BLaER1 treated with 17β-estradiol and CSF1 and Interleukin-3, amounts not matched to agents 10 nM and 100 nM (cell line): ENCODE measurements at regions not wholly inside any gene's neighbourhood (a gene's known extent, or its start where the extent isn't known, plus 50 kb on each side); places are given as distances from the start of the nearest gene placed in this dataset.

ENCODE experiments used
- H3K27ac ChIP-seq, 11 experiments: shearing (Covaris generic); formaldehyde crosslinking; 2 replicates each; pipeline ENCODE4 v1.8.1; 2022
- H3K27me3 ChIP-seq, 11 experiments: shearing (Covaris generic); formaldehyde crosslinking; 2 replicates each; pipeline ENCODE4 v1.8.1; 2022
- H3K36me3 ChIP-seq, 11 experiments: shearing (Covaris generic); formaldehyde crosslinking; 2 replicates each; pipeline ENCODE4 v1.8.1; 2022
- H3K4me1 ChIP-seq, 10 experiments: shearing (Covaris generic); formaldehyde crosslinking; 2 replicates each; pipeline ENCODE4 v1.8.1; 2022
- H3K4me2 ChIP-seq, 11 experiments: shearing (Covaris generic); formaldehyde crosslinking; 2 replicates each; pipeline ENCODE4 v1.8.1; 2022
- H3K4me3 ChIP-seq, 10 experiments: shearing (Covaris generic); formaldehyde crosslinking; 2 replicates each; pipeline ENCODE4 v1.8.1; 2022
- H3K9ac ChIP-seq, 11 experiments: shearing (Covaris generic); formaldehyde crosslinking; 2 replicates each; pipeline ENCODE4 v1.8.1; 2022
- H3K9me3 ChIP-seq, 11 experiments: shearing (Covaris generic); formaldehyde crosslinking; replicated peaks in 1 of 11; 2 replicates each; pipeline ENCODE4 v1.8.1; 2022
- H4K20me1 ChIP-seq, 11 experiments: shearing (Covaris generic); formaldehyde crosslinking; 2 replicates each; pipeline ENCODE4 v1.8.1; 2022
- Cebpa-rat ChIP-seq, 11 experiments: shearing (Covaris generic); IDR thresholded peaks; 2 replicates each; pipeline ENCODE4 v1.8.1; 2022

GRCh38 chr16:6362321-6362720 is 970.3 kb upstream of the RBFOX1 start:
- Histone ChIP-seq H3K27ac (no peak overlapping the region), H3K9me3 (no peaks in the 10 kb centered on the region), H3K9ac (no peak overlapping the region), H3K27me3 (no peaks in the 10 kb centered on the region), H3K4me1 (no peaks in the 10 kb centered on the region; a peak in 1 of 20 replicates), H3K4me2 (no peak overlapping the region), H4K20me1 (no peaks in the 10 kb centered on the region), H3K4me3 (no peak overlapping the region), H3K36me3 (no peaks in the 10 kb centered on the region)
- no peak for TF ChIP-seq Cebpa-rat (IDR thresholded peaks at IDR 0.05)

DNA sequence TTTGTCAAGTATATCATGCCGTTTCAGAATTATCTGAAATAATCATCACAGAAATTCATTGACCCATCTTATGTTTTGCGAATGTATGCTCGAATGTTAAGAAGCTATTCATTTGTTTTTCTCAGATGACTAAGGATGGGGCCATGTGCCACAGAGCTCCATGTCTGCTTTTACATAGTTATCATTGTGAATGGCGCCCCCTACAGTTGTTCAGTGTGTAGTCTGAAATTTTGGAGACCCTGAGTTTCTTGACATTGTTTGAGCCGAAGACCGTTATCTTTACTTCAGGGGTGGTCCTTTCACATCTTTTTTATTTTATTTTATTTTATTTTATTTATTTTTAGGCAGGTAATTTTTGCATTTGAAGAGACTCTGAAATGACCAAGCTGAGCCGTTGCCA is 972.0 kb upstream of the RBFOX1 start:
- no peaks in the 10 kb centered on the region for H4K20me1 ChIP-seq
- H3K27ac ChIP-seq = no peak overlapping the region
- H3K27me3 ChIP-seq = no peaks in the 10 kb centered on the region
- H3K9ac ChIP-seq = no peak overlapping the region
- H3K4me1 ChIP-seq = no peaks in the 10 kb centered on the region; a peak in 1 of 20 replicates
- H3K4me2 ChIP-seq = no peak overlapping the region
- no peak overlapping the region for H3K4me3 ChIP-seq
- no peak for TF ChIP-seq Cebpa-rat (IDR thresholded peaks at IDR 0.05)
- H3K9me3 ChIP-seq = no peaks in the 10 kb centered on the region
- no peaks in the 10 kb centered on the region for H3K36me3 ChIP-seq

GRCh38 chr16:6356911-6357310 is 975.7 kb upstream of the RBFOX1 start:
- Histone ChIP-seq H3K27ac (no peak overlapping the region), H3K4me2 (no peak overlapping the region), H3K27me3 (no peaks in the 10 kb centered on the region), H3K9ac (no peak overlapping the region), H3K36me3 (no peaks in the 10 kb centered on the region), H4K20me1 (no peaks in the 10 kb centered on the region), H3K4me3 (no peak overlapping the region), H3K9me3 (no peaks in the 10 kb centered on the region), H3K4me1 (no peaks in the 10 kb centered on the region)
- no peak for TF ChIP-seq Cebpa-rat (IDR thresholded peaks at IDR 0.05)

DNA sequence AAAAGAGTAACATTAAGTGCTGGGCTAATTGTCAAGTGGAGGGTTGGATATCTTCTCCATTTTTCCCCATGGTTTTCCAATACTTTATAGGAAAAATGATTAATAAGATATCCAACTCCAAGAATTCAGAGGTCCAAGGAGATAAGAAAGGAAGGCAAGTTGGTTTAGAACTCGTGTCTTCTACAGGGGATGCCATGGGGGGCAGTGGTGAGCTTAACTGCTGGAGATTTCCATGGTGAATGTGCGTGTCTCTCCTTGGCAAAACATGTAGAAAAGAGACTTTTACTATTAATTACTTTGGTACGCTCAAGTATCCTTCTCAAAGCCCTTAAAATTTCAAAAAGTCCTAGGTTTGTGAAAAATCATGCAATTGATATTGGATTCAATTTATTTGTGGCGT is 982.9 kb upstream of the RBFOX1 start:
- Histone ChIP-seq H3K9ac (no peak overlapping the region), H3K36me3 (no peaks in the 10 kb centered on the region), H3K4me2 (no peak overlapping the region), H3K27ac (no peak overlapping the region), H3K9me3 (no peaks in the 10 kb centered on the region), H3K4me1 (no peaks in the 10 kb centered on the region), H3K4me3 (no peak overlapping the region), H4K20me1 (no peaks in the 10 kb centered on the region), H3K27me3 (no peaks in the 10 kb centered on the region)
- no peak for TF ChIP-seq Cebpa-rat (IDR thresholded peaks at IDR 0.05)

DNA sequence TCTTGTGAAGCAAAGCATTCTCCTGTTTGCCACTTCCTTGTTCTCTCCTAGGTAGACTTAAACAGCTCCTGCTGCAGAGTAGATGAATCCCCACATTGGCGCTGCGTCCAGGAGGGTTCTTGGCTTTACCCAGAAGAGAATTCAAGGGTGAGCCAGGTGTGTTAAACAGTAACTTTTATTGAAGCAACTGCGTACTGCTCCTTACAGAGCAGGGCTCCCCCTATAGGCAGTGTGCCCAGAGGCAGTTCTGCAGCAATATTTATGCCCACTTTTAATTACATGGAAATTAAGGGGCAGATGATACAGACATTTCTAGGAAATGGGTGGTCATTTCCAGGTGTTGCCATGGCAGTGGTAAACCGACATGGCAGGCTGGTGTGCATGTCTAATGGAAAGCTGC is 987.6 kb upstream of the RBFOX1 start:
- no peak overlapping the region for H3K9ac ChIP-seq
- H3K4me3 ChIP-seq = no peak overlapping the region
- no peak overlapping the region for H3K27ac ChIP-seq
- no peaks in the 10 kb centered on the region for H4K20me1 ChIP-seq
- H3K27me3 ChIP-seq = no peaks in the 10 kb centered on the region
- peaks cover 0 to 14% (median 4%) of the 10 kb centered on the region in 11 experiments; a peak in 5 of 22 replicates for H3K9me3 ChIP-seq
- H3K36me3 ChIP-seq = no peaks in the 10 kb centered on the region
- no peaks in the 10 kb centered on the region for H3K4me1 ChIP-seq
- no peak for TF ChIP-seq Cebpa-rat (IDR thresholded peaks at IDR 0.05)
- H3K4me2 ChIP-seq = no peak overlapping the region

DNA sequence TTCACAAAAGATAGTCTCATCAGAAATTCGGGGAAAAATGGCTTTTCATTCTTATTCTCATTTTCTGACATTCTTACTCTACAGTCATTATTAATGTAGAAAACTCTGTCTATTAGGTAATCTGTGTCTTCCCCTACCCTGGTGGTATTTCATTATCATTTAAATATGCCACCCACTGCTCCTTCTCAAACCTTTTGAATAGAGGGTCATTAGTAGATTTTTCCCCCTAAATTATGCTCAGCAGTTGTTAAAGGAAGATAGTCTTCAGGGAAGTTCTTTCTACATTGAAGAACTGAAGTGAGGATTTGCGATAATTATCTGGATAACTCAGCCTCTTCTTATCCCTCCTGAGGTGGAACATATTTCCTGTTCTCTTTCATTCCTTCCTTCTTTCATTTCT is 989.5 kb upstream of the RBFOX1 start:
- Histone ChIP-seq H3K27ac (no peak overlapping the region), H3K9me3 (peaks cover 0 to 14% (median 4%) of the 10 kb centered on the region in 11 experiments; a peak in 5 of 22 replicates)
- no peak for TF ChIP-seq Cebpa-rat (IDR thresholded peaks at IDR 0.05)

DNA sequence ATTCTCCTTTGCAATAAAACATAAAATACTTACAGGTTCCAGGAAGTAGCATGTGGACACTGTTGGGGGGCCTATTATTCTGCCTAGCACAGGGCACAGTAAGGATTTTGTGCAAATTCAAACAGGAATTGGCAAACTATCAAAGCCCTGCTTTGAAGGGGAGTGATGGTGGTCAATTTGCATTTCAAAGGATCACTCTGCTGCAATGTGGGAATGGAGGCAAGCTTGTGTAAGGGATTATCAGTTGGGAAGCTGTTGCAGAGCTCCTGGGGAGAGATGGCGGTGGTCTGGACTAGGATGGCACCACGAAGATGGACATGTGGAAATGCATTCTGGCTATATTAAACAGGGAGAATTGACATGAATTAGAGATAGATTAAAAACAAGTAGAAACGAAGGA is 990.7 kb upstream of the RBFOX1 start:
- no peaks in the 10 kb centered on the region for H4K20me1 ChIP-seq
- H3K36me3 ChIP-seq = no peaks in the 10 kb centered on the region
- peaks cover 0 to 14% (median 4%) of the 10 kb centered on the region in 11 experiments; a peak in 5 of 22 replicates for H3K9me3 ChIP-seq
- H3K27ac ChIP-seq = no peak overlapping the region
- H3K4me1 ChIP-seq = no peaks in the 10 kb centered on the region
- H3K4me3 ChIP-seq = no peak overlapping the region
- no peak overlapping the region for H3K9ac ChIP-seq
- TF ChIP-seq Cebpa-rat (IDR thresholded peaks at IDR 0.05) = no peak
- no peak overlapping the region for H3K4me2 ChIP-seq
- H3K27me3 ChIP-seq = no peaks in the 10 kb centered on the region

More for the DNA sequence above, 989.5 kb upstream of the RBFOX1 start:
- H3K4me3 ChIP-seq = no peak overlapping the region
- no peaks in the 10 kb centered on the region for H3K36me3 ChIP-seq
- no peaks in the 10 kb centered on the region for H4K20me1 ChIP-seq
- no peaks in the 10 kb centered on the region for H3K27me3 ChIP-seq
- H3K4me1 ChIP-seq = no peaks in the 10 kb centered on the region
- H3K9ac ChIP-seq = no peak overlapping the region
- no peak overlapping the region for H3K4me2 ChIP-seq

GRCh38 chr16:6335072-6335471 is 997.6 kb upstream of the RBFOX1 start:
- peaks cover 0 to 9% (median 4%) of the 10 kb centered on the region in 11 experiments; a peak in 3 of 22 replicates for H3K9me3 ChIP-seq
- TF ChIP-seq Cebpa-rat (IDR thresholded peaks at IDR 0.05) = no peak
- H3K9ac ChIP-seq = no peak overlapping the region
- H3K4me2 ChIP-seq = no peak overlapping the region
- H3K27me3 ChIP-seq = no peaks in the 10 kb centered on the region
- H3K4me3 ChIP-seq = no peak overlapping the region
- H4K20me1 ChIP-seq = no peaks in the 10 kb centered on the region
- H3K4me1 ChIP-seq = no peaks in the 10 kb centered on the region
- H3K27ac ChIP-seq = no peak overlapping the region
- no peaks in the 10 kb centered on the region for H3K36me3 ChIP-seq

- H3K27me3 ChIP-seq = no peaks in the 10 kb centered on the region
These were observed 1000.9 kb upstream of the RBFOX1 start for GRCh38 chr16:6331770-6332169.

DNA sequence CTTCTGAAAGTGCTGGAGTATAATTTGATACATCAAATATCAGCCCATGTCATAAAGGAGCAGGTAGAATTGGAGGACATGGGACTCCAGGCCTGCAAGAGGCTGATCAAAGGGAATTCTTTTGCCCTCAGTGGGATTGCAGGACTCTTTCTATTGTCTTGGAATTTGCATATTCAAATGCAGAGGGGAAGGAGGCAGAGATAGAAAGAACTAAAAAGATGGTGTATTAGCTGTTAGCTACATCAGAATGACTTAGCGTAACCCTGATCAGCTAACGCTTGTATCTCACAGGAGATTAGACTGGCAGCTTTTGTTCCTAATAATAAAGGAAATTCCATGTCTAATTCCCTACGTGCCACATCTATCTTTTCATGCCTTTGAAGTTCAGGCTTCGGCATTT is 1014.7 kb upstream of the RBFOX1 start:
- no peak overlapping the region for H3K4me3 ChIP-seq
- H4K20me1 ChIP-seq = no peaks in the 10 kb centered on the region
- H3K4me2 ChIP-seq = no peak overlapping the region
- H3K9me3 ChIP-seq = no peaks in the 10 kb centered on the region
- H3K27me3 ChIP-seq = no peaks in the 10 kb centered on the region
- peaks cover 0 to 7% (median 0%) of the 10 kb centered on the region in 10 experiments; a peak in 2 of 20 replicates for H3K4me1 ChIP-seq
- no peak overlapping the region for H3K27ac ChIP-seq
- H3K36me3 ChIP-seq = no peaks in the 10 kb centered on the region
- no peak for TF ChIP-seq Cebpa-rat (IDR thresholded peaks at IDR 0.05)
- no peak overlapping the region for H3K9ac ChIP-seq

More at GRCh38 chr16:6331770-6332169, 1000.9 kb upstream of the RBFOX1 start:
- no peak for TF ChIP-seq Cebpa-rat (IDR thresholded peaks at IDR 0.05)
- Histone ChIP-seq H3K4me3 (no peak overlapping the region), H4K20me1 (no peaks in the 10 kb centered on the region), H3K27ac (no peak overlapping the region), H3K9me3 (peaks cover 0 to 9% (median 4%) of the 10 kb centered on the region in 11 experiments; a peak in 3 of 22 replicates), H3K4me2 (no peak overlapping the region), H3K36me3 (no peaks in the 10 kb centered on the region), H3K4me1 (no peaks in the 10 kb centered on the region), H3K9ac (no peak overlapping the region)
